ENCODE measurements at regions not wholly inside any gene's neighbourhood (a gene's known extent, or its start where the extent isn't known, plus 50 kb on each side); places are given as distances from the start of the nearest gene placed in this dataset.
A peak's percentile ranks its signal among the peaks of the same experiment; 100 is the strongest.
"Not testable (repeated sequence)": the region's sequence is repeated elsewhere in the genome, so short reads cannot be mapped to it uniquely, and the experiment has no call there.

GRCh38 chr18:60228609-60229595, 143.7 kb downstream of the MC4R start:
- DNase-seq (no peak), ATAC-seq (no peak)
- intact Hi-C loops (cut with micrococcal nuclease) = no loop called here

DNA sequence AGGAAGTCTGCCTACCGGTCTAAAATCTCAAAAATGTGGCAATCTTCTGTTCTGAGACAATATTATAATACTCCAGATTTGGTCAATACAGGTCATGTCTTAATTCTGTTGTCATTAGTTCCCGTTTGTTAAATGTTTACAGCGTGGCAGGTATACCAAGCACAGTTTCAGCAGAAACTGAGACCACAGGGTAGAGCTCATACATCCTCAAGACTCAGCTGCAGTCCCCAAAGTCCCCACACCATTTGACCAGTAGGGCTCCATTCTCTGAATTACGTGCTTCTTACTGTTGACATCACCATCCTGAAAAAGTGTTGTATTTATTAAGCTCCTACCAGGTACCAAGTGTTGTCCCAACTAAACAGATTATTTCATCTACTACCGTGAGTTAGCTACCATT, 157.1 kb downstream of the MC4R start:
- DNase-seq = no peak
- no peak for ATAC-seq
- intact Hi-C loops (cut with micrococcal nuclease) = no loop called here

DNA sequence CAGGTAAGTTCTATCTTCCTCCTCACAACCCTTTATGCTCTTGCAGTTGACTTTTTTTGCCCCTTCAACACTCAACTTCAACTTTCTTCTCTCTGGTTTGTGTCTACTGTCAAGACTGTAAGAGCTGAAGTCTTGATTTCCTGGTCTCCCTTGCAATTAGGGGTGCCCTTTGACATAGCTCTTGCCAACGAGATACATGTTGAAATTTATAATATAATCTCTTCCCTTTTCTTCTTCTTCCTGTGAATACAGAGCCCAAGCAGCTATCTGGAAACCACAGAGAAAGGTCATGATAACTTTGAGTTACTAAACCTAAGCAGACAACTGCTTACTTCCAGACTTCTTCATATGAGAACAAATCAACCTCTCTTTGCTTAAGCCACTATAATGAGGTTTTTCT, 163.5 kb downstream of the MC4R start:
- ATAC-seq (no peak), DNase-seq (no peak)
- intact Hi-C loops (cut with micrococcal nuclease) = no loop called here

DNA sequence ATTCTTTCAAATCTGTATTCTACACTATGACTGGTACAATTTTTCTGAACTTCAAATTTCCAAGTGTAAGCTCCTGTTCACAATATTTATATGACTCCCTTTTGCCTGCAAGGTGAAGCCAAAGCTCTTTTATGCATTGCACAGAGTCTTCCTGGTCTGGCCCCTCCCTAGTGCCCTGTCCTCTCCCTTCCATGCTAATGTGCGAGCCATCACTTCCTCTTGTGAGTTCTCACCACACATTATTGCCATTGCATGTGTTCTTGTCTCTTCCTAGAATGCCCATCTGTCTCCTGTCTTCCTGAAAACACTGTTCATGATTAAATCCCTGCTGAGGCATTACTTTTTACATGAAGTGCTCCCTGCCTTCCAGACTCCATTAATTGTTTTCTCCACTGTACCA, 169.9 kb downstream of the MC4R start:
- intact Hi-C loops (cut with micrococcal nuclease) = no loop called here
- DNase-seq (no peak), ATAC-seq (no peak)

DNA sequence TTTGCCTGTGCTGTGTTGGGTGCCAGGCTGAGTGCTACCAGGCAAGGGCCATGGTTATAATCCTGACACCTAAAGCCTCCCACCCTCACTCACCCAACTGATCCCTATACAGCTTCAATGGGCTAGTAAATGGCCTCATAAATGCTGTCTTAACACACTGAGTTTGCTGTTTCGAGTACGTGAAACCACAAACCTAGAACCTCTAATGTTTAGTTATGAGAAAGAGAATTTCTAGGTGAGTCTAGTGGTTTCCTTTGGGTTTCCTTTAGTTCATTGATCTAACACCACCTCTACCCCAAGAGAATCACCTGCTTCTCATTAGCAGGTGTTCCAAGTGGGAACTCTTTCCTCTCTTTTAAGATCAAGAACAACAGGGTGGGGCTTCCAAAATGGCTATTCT, 172.0 kb downstream of the MC4R start:
- intact Hi-C loops (cut with micrococcal nuclease) = no loop called here
- no peak for DNase-seq
- no peak for ATAC-seq

- ATAC-seq (no peak), DNase-seq (no peak)
- intact Hi-C loops (cut with micrococcal nuclease) = no loop called here
These were observed 173.1 kb downstream of the MC4R start for GRCh38 chr18:60199505-60199904.

GRCh38 chr18:60197671-60198462, 174.7 kb downstream of the MC4R start:
- no peak for DNase-seq
- intact Hi-C loops (cut with micrococcal nuclease) = no loop called here
- ATAC-seq = peak; percentile 34

- intact Hi-C loops (cut with micrococcal nuclease) = no loop called here
- DNase-seq (no peak), ATAC-seq (no peak)
These were observed 175.6 kb downstream of the MC4R start for GRCh38 chr18:60196836-60197606.

DNA sequence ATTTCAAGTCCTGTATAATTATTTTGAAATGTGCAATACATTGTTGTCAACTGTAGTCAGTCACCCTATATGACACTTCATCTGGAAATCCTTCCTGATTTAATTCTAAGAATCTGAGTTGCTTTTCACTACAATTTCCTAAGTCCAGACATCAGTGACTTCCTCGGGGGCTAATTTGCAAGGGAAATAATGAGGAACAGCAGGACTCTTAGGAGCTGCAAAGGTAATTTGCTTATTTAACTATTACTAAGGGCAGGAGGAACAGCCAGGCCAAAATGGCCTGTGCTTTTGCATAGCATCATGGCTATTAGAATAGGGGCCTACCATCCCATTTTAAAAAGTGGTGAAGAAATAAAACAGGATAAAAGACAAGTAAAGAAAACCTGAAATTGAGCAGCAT, 178.8 kb downstream of the MC4R start:
- ATAC-seq = no peak
- no peak for DNase-seq
- intact Hi-C loops (cut with micrococcal nuclease) = no loop called here

DNA sequence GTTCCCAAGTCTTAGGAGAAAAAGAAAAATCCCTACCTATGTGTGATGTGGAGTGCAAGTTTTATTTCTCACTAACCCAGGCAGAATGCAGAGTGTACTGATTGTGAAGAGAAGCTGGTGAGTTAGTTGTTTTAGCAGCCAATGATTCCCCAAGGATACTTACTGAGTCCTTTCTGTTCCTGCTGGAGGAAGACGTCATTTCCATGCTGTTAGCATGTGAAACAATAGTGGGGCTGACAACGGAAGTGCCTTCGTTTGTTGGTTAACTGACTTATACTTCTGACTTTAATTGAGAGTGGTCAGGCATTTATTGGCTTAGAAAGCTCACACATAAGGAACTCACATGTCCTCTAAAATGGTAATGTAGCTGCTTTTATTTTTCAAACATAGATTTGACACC, 180.6 kb downstream of the MC4R start:
- ATAC-seq (no peak), DNase-seq (no peak)
- intact Hi-C loops (cut with micrococcal nuclease) = no loop called here

- DNase-seq (no peak), ATAC-seq (no peak)
- intact Hi-C loops (cut with micrococcal nuclease) = no loop called here
These were observed 182.7 kb downstream of the MC4R start for GRCh38 chr18:60189856-60190255.

DNA sequence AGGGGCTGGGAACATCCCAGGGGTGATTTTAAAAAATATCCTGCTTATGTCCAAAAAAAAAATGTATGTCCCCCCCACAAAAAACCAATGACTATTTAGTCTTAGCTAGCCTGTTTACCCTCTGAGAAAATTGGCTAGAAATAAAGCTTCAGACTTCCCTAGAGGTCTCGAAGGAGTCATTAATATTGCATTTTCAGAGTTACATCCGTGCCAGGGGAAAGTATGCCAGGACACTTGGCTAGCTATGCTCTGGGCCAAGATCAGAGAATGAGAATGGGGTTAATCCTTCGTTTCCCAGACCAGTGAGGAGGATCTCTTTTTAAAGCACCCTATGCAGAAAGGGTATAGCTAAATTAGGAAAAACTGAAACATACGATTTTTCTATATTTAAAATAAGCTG, 183.6 kb downstream of the MC4R start:
- intact Hi-C loops (cut with micrococcal nuclease) = no loop called here
- ATAC-seq = no peak
- no peak for DNase-seq

DNA sequence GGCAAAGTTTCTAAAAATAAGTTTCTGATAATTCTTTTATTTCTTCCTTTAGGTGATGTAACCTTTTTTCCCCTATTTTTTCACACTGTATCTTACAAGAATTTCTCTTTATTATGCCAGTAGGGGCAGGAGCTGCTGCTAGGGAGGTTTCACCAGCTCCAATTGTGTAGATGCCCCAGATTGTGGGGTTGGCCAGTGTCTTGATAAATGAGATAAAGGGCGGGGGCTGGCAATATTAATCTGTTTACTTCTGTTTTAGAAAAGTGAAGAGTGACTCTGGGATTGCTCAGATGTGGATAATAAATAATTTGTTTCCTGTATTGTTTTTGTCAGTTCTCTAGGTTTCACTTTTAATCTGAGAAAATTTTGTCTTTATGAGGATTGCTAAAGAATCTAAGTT, 190.4 kb downstream of the MC4R start:
- intact Hi-C loops (cut with micrococcal nuclease) = no loop called here
- ATAC-seq (no peak), DNase-seq (no peak)

DNA sequence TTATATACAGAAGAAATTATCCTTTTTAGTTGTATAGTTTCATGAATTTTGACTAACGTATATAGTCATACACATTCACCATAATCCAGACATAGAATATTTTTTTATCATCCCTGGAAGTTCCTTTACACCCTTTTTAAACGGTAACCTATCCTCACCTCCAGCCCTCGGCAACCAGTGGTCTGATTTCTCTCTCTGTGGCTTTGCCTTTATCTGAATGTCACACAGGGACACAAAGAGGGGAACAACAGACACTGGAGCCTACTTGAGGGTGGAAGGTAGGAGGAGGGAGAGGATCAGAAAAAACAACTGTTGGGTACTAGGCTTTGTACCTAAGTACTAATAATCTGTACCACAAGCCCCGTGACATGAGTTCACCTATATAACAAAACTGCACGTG, 191.9 kb downstream of the MC4R start:
- no peak for ATAC-seq
- intact Hi-C loops (cut with micrococcal nuclease) = no loop called here
- no peak for DNase-seq

DNA sequence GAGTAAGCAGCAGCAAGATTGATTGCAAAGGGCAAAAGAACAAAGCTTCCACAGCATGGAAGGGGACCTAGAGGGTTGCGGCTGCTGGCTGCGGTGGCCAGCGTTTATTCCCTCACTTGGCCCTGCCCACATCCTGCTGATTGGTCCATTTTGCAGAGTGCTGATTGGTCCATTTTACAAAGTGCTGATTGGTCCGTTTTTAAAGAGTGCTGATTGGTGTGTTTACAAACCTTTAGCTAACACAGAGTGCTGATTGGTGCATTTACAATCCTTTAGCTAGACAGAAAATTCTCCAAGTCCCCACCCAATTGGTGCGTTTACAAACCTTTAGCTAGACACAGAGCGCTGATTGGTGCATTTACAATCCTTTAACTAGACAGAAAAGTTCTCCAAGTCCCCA, 194.4 kb downstream of the MC4R start:
- DNase-seq; ATAC-seq; intact Hi-C loops (cut with micrococcal nuclease): not testable (repeated sequence)

GRCh38 chr18:60176259-60176658, 196.3 kb downstream of the MC4R start:
- no peak for ATAC-seq
- intact Hi-C loops (cut with micrococcal nuclease) = no loop called here
- no peak for DNase-seq

DNA sequence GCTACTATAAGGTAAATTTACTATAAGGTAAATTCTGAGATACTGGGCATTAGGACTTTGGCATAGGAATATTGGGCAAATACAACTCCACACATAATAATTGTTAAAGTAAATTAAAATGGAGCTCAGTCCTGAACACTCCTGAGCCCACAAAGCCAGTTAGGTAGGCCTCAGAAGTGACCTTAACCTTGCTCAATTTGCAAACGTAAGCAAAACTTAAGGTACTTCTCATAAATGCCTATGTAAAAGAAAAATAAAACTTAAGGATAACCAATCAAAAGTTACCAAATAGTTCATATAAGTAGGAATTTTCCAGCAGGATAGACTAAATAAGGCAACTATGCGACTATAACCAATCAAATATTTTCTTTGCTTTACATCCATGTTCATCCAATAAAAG, 197.7 kb downstream of the MC4R start:
- no peak for DNase-seq
- no peak for ATAC-seq
- intact Hi-C loops (cut with micrococcal nuclease) = no loop called here

DNA sequence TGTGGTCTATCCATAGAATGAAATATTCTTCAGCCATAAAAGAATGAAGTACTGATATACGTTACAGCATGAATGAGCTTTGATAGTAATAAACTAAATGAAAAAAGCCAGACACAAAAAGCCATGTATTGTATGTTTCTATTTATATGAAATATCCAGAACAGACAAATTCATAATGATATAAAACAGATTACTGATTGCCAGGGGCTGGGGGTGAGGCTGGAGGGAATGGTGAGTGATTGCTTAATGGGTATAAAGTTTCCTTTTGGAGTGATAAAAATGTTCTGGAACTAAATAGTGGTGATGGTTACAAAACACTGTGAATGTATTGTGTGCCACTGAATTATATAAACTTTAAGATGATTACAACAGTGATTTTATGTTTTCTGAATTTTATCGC, 200.5 kb downstream of the MC4R start:
- ATAC-seq (no peak), DNase-seq (no peak)
- intact Hi-C loops (cut with micrococcal nuclease) = no loop called here

GRCh38 chr18:60163622-60164021, 209.0 kb downstream of the MC4R start:
- no peak for ATAC-seq
- intact Hi-C loops (cut with micrococcal nuclease) = no loop called here

DNA sequence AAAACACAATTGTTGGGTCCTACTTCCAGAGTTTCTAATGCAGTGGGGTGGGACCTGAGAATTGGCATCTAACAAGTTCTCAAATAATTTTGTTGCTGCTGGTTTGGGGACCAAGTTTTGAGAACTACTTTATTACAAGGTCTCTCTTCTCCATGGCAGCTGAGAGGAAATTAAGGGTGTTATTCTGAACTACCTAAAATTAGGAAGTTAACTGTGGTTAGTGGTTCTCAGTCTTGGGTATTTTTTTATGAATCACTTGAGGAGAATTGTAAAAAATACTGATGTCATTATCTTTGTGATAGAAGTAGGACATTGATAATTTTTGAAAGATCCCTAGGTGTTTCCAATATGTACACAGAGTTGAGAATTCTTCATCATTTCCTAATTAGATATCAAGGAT, 210.2 kb downstream of the MC4R start:
- no peak for ATAC-seq
- intact Hi-C loops (cut with micrococcal nuclease) = no loop called here
- DNase-seq = no peak

More at GRCh38 chr18:60163622-60164021, 209.0 kb downstream of the MC4R start:
- no peak for DNase-seq

All from left ventricle myocardium superior (tissue), 1 donor.